ENCODE measurements at regions not wholly inside any gene's neighbourhood (a gene's known extent, or its start where the extent isn't known, plus 50 kb on each side); places are given as distances from the start of the nearest gene placed in this dataset.

GRCh38 chr1:5312862-5313261, 658.5 kb downstream of the AJAP1 start:
- DNase-seq: no peak

- no peak for DNase-seq
Measured at GRCh38 chr1:5312293-5312674, 657.9 kb downstream of the AJAP1 start.

GRCh38 chr1:5311634-5312292, 657.4 kb downstream of the AJAP1 start:
- no peak for DNase-seq

GRCh38 chr1:5311147-5311546, 656.7 kb downstream of the AJAP1 start:
- no peak for DNase-seq

- no peak for DNase-seq
Measured at GRCh38 chr1:5308249-5308648, 653.8 kb downstream of the AJAP1 start.

- DNase-seq: no peak
Measured at GRCh38 chr1:5304702-5305101, 650.3 kb downstream of the AJAP1 start.

- no peak for DNase-seq
Measured at GRCh38 chr1:5298376-5298775, 644.0 kb downstream of the AJAP1 start.

GRCh38 chr1:5297886-5298239, 643.5 kb downstream of the AJAP1 start:
- DNase-seq: no peak

GRCh38 chr1:5297180-5297885, 642.9 kb downstream of the AJAP1 start:
- DNase-seq: no peak

GRCh38 chr1:5296557-5297179, 642.3 kb downstream of the AJAP1 start:
- no peak for DNase-seq

GRCh38 chr1:5296095-5296494, 641.7 kb downstream of the AJAP1 start:
- no peak for DNase-seq

GRCh38 chr1:5291889-5292288, 637.5 kb downstream of the AJAP1 start:
- no peak for DNase-seq

GRCh38 chr1:5287178-5288150, 633.1 kb downstream of the AJAP1 start:
- DNase-seq: no peak

- DNase-seq: peak; percentile 1
Measured at GRCh38 chr1:5286244-5286643, 631.8 kb downstream of the AJAP1 start.

- DNase-seq: no peak
Measured at GRCh38 chr1:5274527-5274926, 620.1 kb downstream of the AJAP1 start.

- DNase-seq: no peak
Measured at GRCh38 chr1:5273280-5274003, 619.0 kb downstream of the AJAP1 start.

GRCh38 chr1:5272325-5272724, 617.9 kb downstream of the AJAP1 start:
- DNase-seq: no peak

- DNase-seq: no peak
Measured at GRCh38 chr1:5271264-5271663, 616.9 kb downstream of the AJAP1 start.

- no peak for DNase-seq
Measured at GRCh38 chr1:5269901-5270300, 615.5 kb downstream of the AJAP1 start.

GRCh38 chr1:5267603-5268235, 613.3 kb downstream of the AJAP1 start:
- no peak for DNase-seq

- no peak for DNase-seq
Measured at GRCh38 chr1:5265438-5266075, 611.1 kb downstream of the AJAP1 start.

GRCh38 chr1:5264476-5264875, 610.1 kb downstream of the AJAP1 start:
- DNase-seq: no peak
